Medulla oblongata (tissue), 1 donor: ENCODE measurements at regions not wholly inside any gene's neighbourhood (a gene's known extent, or its start where the extent isn't known, plus 50 kb on each side); places are given as distances from the start of the nearest gene placed in this dataset.
"Not testable (repeated sequence)": the region's sequence is repeated elsewhere in the genome, so short reads cannot be mapped to it uniquely, and the experiment has no call there.

Experiments used
- DNase-seq: peaks from one replicate; pipeline ENCODE4 v3.0.0-alpha.2; 2015; ENCODE audit errors: extremely low spot score

DNA sequence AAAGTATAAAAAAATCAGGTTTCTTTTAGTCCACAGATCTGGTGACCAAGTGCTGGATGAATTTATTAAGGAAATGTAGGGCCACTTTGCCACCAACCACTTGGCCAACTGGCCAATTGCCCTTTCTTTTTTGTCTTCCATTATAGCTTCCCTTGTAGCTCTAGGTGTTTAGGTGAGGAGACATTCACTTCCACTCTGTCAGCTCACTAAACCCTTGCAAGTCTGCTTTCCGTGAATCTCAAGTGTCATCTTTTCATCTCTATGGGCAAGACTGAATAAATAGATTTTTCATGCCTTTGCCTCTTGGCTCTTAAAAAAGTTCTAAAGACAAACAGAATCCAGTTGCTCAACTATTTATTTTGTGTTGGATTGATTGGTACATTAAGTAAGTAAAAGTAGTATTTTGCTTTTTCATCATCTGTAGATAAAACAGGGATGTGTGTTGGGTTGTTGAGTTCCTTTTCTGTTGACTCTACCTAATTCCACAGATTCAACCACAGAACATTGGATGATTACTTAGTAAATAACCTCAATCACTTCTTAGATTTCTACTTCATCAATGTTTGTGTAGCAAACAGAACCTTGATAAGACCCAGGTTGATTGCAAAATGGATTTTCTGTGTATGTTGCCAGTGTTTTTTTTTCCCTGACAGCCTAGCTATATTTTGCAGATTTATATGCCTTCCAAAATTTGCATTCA is 68.1 kb upstream of the GRXCR1 start:
- no peak for DNase-seq

DNA sequence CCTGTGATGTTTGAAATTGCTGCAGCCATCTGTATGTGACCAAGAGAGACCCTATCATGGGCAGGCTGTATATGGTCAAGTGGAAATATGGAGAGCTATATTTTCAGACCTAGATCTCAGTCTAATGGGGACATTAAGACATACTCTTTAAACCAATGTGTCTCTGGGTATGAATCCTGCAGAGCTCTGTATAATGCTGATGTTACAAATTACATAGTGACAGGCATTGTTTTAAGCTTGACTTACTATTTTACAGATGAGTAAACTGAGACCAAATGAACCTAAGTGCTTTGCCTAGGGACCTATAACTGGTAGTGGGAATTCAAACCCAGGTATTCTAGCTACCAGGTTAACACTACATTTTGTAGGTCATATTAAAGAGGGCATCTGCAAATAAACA is 71.3 kb upstream of the GRXCR1 start:
- no peak for DNase-seq

DNA sequence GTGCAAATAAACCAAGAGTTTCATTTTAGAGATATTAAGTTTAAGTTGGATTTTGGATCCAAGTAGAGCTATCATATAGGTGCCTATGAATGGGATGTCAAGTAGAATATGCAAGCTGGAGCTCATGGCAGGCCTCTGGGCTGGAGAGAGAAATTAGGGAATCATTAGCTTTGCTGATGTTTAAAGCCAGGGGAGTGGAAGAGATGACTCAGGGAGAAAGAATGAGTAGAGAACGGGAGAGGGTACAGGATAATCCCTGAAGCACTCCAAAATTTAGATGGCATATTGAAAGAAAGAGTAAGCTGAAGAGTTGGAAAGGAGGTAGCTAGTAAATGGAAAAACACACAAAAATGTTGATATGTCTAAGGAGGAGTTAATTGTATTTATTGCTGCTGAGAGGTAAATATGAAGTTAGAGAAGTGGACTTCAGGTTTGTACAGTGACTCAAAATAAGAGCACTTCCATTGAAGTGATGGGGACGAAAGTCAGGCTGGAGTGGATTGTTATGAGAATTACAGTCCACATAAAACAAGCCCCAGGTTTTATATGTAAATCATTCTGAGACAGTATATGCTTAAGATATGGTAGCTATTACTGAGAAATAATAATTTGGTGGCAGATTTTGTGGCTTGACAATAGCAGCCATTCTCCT is 72.5 kb upstream of the GRXCR1 start:
- no peak for DNase-seq

DNA sequence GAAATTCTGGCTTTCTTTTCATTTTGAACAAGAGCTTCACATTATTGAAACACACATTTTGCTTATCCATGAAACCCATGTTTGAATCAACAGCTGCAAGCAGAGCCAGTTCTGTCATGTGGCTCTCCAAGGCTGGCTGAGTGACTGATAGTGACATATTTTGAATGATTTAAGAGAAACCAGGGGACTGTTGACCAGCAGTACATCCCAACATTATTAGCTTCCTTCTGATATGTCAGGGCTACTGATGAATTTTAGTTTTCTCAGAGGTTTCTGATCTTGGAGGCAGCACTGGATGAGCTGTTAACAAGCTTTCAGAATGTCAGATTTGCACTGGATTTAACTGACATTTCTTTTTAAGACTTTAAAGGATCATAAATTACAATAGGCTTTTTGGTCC is 74.6 kb upstream of the GRXCR1 start:
- no peak for DNase-seq

DNA sequence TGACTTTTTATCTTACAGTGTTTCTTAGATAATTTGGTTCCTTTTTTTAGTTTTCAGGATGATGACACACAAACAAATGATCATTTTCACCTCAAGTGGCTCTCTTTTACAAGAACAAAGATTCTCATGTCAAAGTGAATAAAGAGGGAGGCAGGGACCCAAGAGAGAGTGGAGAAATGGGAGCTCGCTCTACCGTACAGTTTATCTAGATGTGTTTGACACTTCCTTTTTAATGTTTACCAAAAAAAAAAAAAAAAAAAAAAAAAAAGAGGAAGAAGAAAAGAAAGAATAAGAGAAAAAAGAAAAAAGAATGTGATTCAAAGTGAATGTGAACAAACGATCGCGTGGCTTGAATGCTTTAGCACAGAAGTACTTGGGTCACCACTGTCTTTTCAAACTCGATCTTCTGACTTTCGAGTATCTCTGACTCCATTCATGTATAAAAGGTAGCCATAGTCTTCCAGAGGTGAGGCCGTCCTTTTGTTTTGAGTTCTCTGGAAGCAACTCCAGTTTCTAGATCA is 75.6 kb upstream of the GRXCR1 start:
- no peak for DNase-seq

DNA sequence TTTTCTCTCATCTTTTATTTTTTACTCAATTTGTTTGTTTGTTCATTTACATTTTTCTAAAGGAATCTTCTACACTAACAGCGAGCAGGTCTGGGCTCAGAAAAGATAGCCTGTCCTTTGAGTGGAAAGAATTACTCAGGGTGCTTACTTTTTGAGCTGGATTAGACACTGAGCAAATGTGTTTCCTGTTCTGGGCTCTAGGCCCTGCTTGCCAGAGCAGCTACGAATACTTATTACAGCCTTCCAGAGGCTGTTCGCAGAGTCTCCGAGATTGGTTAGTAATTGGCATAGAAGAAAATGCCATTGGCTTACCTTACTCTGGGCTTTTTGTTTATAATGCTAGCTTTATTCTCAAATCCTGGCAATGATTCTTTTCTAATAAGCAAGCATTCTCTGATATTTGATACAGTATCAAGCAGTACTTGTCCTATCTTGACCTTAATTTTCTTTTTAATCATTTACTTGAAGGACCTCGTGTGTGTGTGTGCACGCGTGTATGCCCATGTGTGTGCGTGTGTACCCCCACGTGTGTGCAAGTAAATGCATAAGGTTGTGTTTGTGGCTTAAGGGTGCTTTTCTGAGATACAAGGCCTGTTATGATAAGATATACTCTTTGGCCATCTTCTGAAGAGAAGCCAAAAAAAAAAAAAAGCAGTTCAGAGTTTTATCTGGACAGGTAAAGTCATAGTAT is 76.2 kb upstream of the GRXCR1 start:
- peak; percentile 51 for DNase-seq

DNA sequence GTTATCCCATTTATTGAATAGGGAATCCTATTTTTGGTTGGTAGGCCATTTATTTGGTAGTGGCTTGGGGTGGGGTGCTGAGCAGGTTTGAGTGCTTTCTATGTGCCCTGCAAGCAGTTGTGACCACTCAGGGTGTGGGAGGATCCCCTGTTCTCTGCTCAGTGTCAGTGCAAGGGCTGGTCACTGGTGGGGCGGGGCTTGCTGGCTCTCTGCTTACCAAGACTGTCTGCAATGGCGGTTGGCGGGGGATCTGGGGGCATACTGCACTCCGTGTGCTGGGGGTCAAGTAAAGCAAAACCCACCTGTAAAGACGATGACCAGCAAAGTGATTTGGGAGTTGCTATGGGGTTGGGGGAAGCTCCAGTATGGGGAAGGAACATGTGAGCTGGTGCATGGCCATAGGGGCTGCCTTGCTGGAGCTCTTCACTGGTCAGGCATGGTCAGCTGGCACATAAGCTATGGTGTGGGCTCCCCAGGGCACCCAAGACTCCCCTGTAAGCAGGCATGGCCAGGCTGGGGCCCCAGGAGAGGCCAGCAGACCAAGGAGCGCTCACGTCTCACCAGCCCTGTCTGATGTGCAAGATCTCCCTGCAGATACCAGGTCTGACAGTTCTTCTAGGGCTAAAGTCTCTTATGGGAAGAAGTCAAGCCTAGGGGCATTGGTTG is 83.0 kb upstream of the GRXCR1 start:
- no peak for DNase-seq

DNA sequence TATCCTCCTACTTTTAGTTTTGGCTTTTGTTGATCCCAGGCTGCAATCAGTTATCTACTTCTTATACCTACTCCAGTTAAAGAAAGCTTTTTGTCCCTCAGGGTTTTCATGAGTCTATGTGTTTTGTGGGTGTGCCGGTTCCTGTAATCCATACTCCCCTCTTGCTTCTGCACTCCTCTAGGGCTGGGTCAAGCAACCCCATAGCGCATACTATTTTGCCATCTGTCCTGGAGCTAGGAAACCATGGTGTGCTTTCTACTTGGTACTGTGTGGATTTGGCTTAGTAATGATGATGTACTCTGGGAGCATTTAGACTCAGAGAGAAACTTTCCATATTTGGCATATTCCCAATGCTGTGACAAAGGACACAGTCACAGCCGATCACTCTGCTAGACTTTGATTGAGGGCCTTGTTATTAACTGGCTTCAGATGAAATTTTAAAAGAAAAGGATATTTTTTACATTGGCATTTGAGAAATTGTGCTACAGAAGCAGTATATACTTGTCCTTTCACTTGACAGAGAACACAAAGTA is 86.1 kb upstream of the GRXCR1 start:
- DNase-seq = peak; percentile 80

DNA sequence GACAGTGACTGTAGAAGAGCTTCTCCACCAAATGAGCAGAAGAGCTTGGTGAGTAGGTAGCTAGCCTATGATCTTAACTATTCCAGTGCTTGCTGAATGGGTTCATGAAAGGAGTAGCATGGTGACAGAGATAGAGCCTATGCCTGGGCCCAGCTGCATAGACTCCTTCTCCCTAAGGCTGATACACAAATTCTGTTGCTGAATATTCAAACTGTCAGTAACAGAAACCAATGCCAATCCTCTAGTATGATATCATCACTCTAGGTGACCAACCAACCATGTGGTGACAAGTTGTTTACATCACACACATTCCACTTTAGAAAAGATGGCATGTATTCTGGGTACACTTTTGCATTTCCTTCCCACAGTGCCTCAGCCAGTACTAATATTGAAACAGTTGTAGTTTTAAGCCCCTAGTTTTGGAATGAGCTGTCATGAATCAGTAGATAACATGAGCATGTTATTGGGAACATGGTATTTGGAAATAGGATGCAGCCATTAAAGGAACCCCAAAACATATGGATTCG is 103.4 kb upstream of the GRXCR1 start:
- no peak for DNase-seq

DNA sequence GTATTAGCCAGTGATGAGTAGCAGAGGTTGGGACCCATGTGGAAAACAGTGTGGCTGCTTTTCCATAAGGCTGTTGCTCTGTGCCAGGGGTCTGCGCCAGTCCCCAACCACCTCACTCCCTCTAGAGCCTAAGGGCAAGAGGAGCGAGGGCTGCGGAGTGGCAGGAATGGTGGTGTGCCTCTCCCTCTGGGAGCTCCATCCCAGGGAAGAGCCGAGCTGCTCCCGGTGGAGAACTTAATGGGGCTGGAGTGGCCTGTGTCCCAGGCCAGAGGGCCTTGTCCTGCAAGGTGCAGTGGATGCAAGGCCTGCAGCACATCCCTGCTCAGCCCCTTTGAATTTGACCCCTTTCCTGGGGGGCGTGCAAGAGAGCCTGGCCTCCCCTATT is 105.4 kb upstream of the GRXCR1 start:
- no peak for DNase-seq

DNA sequence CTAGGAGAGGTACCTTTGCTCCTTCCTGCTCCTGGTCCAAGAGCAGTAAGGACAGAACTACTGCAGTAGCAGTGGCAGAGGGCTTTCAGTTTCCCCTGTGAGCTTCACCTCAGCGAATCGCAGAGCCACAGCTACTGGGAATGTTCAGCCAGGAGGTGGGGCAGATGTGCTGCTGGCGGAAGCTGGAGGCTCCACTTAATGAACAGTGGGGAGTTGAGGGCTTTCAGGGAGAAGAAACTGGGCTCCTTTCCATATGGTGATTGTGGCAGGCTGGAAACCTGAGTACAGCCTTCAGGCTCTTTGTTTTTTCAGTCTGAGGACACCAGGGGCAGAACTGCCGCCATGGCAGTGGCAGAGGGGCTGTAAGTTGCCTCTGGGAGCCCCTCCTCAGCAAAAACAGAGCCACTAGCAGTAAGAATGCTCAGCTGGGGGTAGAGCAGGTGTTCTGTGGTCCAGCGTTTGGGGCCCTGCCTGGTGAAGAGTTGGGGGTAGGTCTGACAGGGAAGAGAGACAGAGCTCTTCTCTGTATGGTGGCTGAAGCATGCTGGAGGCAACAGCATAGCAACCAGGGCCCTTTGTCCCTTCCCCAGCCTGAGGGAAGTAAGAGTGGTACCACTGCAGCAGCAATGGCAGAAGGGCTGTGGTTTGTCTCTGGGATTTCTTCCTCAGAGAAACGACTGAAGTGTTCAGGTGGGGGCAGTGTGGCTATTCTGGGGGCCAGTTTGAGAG is 106.0 kb upstream of the GRXCR1 start:
- no peak for DNase-seq

DNA sequence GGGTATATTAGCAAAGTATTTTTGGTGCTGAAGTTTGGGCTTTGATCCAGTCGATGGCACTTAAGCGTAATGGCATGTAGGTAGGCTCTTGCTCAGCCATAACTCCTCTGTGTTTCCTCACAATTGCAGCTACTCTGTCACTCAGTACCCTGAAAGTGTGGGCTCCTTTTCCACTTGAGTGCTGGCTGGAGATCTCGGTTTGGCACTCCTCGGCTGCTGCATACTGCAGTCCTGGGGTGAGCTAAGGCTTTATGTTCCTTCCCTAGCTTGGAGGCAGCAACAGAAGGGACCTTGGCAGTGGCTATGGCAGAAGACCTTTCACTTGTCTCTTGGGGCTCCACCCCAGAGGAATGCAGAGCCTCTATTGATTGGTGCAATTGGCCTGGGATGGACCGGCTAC is 106.7 kb upstream of the GRXCR1 start:
- DNase-seq = no peak

DNA sequence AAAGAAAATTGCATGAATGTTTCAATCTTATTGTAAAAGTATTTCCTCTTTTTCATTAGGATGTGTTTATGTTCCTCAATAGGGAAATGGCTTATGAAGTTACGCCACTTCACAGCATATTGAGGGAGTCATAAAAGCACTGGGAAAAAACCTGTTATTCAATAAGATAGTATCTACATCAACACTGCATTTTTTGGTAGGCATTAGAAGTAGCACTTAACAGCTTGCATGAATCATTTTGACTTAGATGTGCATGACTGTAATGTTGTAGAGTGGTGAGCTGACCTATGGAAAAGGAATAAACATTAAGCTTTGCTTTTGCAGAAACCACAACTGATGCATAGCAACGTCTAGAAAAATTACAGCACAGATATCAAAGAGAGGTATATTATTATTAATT is 111.2 kb upstream of the GRXCR1 start:
- DNase-seq = no peak

DNA sequence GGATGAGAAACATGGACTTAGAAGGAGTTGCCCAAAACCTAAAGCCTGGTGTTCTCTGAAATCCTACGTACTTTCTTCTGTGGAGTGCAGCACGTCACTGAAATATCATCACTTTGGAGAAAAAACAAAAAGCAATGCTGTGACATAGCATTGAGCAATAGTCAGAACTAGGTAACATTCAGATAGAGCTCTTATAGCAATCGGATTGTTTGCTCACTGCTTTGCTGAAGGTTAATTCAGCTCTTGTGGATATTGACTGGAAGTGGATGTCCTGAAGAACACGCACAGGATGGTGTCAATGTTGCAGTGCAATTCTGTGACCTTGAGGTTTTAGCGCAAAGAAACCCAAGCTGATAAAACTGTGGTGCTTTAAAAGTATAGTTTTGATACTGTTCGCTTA is 114.2 kb upstream of the GRXCR1 start:
- no peak for DNase-seq

DNA sequence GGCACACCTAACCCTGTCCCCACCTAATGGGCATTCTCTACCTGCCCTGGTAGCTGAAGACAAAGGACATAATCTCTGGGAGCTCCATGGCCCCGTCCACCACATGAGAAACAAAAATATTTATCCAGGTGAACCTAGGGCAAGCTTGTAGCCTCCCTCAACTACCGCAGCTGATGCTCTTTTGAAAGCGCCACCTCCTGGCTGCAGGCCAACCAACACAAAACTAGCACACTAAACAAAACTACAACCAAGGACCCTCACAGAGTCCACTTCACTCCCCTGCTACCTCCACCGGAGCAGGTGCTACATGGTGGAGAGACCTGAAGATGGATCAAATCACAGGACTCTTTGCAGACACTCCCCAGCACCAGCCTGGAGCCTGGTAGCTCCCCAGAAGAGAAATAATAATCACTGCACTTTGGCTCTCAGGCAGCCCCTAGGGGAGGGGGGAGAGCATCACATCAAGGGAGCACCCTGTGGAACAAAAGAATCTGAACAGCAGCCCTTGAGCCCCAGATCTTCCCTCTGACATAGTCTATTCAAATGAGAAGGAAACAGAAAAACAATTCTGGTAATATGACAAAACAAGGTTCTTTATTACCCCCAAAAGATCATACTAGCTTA is 111.3 kb upstream of the ATP8A1 start:
- DNase-seq = no peak

DNA sequence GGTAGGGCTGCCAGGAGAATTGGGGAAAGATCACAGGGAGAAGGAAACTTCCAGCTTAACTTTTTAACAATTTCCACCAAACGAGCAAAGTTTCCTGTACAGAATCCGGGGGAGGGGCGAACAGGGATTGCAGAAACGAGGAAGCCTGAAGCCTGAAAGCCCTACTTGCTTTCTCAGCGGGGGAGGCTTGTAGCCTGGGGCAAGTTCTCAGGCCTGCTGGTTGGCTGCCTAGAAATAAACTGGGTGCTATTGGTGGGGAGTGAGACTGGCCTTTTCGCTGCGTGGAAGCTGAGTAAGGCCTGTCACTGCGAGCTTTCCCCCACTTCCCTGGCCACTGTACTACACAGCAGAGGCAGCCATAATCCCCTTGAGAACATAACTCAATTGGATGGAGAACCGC is 110.8 kb upstream of the ATP8A1 start:
- no peak for DNase-seq

DNA sequence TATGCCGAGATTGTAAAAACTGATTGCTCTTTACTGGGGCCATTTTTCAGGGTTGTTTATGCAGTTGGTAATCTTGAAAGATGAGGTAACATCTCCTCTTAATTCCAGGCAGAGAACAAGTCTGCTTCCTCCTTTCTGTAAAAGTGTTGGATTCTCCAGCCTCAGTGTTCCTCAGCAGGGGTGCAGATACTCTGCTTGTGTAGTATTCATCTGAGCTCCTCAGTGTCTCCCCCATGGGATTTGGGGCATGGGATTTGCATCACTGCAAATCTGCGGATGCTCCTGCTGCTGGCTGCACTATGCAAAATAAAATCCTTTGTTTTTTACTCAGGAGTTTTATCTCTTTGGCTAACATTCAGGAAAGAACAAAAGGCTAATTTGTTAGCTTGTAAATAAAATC is 104.9 kb upstream of the ATP8A1 start:
- no peak for DNase-seq

DNA sequence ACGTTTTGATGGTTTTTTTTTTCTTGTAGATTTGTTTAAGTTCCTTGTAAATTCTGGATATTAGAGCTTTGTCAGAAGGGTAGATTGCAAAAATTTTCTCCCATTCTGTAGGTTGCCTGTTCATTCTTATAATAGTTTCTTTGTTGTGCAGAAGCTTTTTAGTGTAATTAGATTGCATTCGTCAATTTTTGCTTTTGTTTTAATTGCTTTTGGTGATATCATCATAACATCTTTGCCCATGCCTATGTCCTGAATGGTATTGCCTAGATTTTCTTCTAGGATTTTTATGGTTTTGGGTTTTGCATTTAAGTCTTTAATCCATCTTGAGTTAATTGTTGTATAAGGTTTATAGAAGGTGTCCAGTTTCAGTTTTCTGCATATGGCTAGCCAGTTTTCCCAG is 98.1 kb upstream of the ATP8A1 start:
- not testable (repeated sequence) for DNase-seq

DNA sequence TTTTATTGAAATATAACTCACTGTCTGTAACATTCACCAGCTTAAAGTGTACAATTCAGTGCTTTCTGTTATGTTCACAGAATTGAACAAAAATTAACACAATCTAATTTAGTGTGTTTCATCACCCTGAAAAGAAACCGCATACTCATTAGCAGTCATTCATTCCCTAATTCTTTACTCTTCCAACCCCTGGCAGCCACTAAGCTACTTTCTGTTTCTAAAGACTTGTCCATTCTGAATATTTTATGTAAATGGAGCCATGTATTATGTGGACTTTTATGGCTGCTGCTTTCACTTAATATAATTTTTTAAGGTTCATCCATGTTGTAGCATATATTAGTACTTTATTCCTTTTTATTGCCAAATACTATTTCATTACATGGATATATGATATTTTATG is 94.7 kb upstream of the ATP8A1 start:
- DNase-seq = no peak

DNA sequence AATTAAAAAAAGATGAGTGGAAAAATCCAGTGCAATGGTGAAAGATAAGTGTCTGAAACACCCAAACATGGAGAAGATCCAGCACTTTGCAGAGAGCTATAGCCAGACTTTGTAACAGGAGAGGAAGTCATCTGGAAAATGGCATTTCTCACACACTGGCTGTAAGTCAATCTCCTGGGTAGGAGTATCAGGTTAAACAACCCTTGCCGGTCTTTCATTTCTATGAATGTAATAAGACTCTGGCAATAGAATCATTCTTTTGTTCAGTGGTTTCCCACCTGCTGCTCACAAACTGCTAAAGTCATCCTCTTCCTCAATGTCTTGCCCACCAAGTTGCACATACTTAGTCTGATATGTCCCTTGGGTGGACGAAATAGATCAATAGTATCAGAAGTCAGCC is 94.0 kb upstream of the ATP8A1 start:
- peak; percentile 4 for DNase-seq

DNA sequence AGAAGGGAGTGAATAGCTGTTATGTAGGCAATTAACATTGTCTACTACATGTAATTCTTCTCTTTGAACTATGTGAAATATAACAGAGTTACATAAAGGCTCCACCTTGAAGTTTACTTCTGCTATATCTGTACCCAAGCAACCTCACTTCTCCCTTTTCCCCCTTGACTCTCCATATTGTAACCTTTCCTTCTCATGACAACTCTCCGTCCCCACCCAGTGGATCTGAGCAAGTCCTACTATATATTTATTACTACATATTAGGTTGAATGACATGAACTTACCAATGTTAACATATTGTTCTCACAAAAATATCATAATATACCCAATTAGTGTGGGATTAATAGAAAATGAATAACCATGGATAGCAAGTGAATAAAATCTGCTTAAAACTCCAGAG is 93.2 kb upstream of the ATP8A1 start:
- DNase-seq = peak; percentile 73
